ENCODE measurements at regions not wholly inside any gene's neighbourhood (a gene's known extent, or its start where the extent isn't known, plus 50 kb on each side); places are given as distances from the start of the nearest gene placed in this dataset.

DNA sequence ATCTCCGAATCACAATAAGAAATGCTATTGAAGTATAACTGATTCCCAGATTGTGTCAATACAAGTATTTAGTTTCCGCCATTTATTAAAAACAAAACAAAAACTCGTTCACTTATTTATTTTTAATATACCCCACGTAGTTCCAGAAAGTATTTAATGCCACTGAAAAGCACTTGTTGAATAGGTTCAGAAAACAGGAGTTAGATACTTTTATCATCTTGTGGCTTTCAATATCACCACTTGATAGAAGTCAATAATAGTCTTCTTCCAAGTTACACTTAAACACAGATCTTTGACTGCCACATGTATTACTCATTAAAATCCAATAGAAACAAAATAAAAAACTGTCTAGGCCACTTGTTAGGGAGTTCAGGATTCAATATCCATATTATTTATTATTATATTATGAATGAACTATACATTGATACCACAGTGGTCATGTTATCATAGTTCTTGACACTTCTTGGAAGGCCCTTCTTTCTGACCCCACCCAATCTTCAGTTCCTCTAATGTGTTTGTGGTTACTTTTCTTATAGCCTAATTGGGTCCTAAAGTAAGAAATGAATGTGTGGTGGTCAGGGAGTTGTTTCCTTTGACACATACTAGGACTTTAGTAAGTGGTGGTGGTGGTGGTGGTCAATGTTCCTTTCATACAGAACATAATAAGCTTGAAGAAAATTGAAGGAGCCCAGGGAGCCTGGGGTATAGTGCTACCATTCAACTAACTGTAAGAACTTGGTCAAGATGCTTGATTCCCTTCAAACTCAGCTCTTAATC, 221.3 kb upstream of the ITGA4 start:
- no peaks in the 10 kb centered on the region for H3K9me3 ChIP-seq
- no peaks in the 10 kb centered on the region for H3K4me1 ChIP-seq (ENCODE audit: low read depth)
- no peaks in the 10 kb centered on the region for H3K36me3 ChIP-seq (ENCODE audit: low read depth)
- ATAC-seq (no peak), DNase-seq (no peak)
- TF ChIP-seq, protein P1, sequence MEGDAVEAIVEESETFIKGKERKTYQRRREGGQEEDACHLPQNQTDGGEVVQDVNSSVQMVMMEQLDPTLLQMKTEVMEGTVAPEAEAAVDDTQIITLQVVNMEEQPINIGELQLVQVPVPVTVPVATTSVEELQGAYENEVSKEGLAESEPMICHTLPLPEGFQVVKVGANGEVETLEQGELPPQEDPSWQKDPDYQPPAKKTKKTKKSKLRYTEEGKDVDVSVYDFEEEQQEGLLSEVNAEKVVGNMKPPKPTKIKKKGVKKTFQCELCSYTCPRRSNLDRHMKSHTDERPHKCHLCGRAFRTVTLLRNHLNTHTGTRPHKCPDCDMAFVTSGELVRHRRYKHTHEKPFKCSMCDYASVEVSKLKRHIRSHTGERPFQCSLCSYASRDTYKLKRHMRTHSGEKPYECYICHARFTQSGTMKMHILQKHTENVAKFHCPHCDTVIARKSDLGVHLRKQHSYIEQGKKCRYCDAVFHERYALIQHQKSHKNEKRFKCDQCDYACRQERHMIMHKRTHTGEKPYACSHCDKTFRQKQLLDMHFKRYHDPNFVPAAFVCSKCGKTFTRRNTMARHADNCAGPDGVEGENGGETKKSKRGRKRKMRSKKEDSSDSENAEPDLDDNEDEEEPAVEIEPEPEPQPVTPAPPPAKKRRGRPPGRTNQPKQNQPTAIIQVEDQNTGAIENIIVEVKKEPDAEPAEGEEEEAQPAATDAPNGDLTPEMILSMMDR (IDR thresholded peaks at IDR 0.05): no peak
- intact Hi-C loops (cut with DNase I, micrococcal nuclease): no loop called here
- no peak overlapping the region for H3K4me3 ChIP-seq

- Histone ChIP-seq H3K4me1 (ENCODE audit: low read depth) (no peaks in the 10 kb centered on the region), H3K9me3 (no peaks in the 10 kb centered on the region), H3K36me3 (ENCODE audit: low read depth) (no peaks in the 10 kb centered on the region), H3K4me3 (no peak overlapping the region)
- peak in 1 of 3 donors; percentile 22 for DNase-seq
- intact Hi-C loops (cut with DNase I, micrococcal nuclease): no loop called here
- no peak for ATAC-seq
- TF ChIP-seq, protein P1 (IDR thresholded peaks at IDR 0.05): no peak
Measured at GRCh38 chr2:181239201-181239799, 217.9 kb upstream of the ITGA4 start.

GRCh38 chr2:181240844-181241243, 216.3 kb upstream of the ITGA4 start:
- ATAC-seq: no peak

GRCh38 chr2:181241366-181241765, 215.8 kb upstream of the ITGA4 start:
- DNase-seq: no peak
- no peaks in the 10 kb centered on the region for H3K36me3 ChIP-seq (ENCODE audit: low read depth)
- ATAC-seq: no peak
- no peaks in the 10 kb centered on the region for H3K4me1 ChIP-seq (ENCODE audit: low read depth)
- H3K4me3 ChIP-seq: no peak overlapping the region
- intact Hi-C loops (cut with DNase I, micrococcal nuclease): no loop called here
- no peaks in the 10 kb centered on the region for H3K9me3 ChIP-seq
- TF ChIP-seq, protein P1 (IDR thresholded peaks at IDR 0.05): no peak

More at GRCh38 chr2:181240844-181241243, 216.3 kb upstream of the ITGA4 start:
- no peaks in the 10 kb centered on the region for H3K4me1 ChIP-seq (ENCODE audit: low read depth)
- no peak for DNase-seq
- H3K4me3 ChIP-seq: no peak overlapping the region
- no peaks in the 10 kb centered on the region for H3K9me3 ChIP-seq
- intact Hi-C loops (cut with DNase I, micrococcal nuclease): no loop called here
- TF ChIP-seq, protein P1 (IDR thresholded peaks at IDR 0.05): no peak
- H3K36me3 ChIP-seq (ENCODE audit: low read depth): no peaks in the 10 kb centered on the region

DNA sequence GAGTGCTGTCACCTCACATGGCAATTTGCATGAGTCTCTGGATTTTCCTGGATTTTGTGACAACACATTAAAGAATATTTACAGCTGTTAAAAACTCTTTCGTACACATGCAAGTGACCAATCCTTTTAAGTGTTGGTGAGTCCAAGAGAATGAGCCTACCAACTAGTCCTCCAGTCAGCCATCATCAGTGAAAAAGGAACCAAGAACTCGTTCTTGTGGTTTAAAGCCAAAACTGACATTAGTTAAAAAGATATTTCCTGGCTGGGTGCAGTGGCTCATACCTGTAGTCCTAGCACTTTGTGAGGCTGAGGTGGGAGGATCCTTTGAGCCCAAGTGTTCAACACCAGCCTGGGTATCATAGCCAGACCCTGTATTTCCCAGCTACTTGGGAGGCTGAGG, 215.4 kb upstream of the ITGA4 start:
- intact Hi-C loops (cut with DNase I, micrococcal nuclease): no loop called here
- Histone ChIP-seq H3K4me3 (no peak overlapping the region), H3K4me1 (ENCODE audit: low read depth) (no peaks in the 10 kb centered on the region), H3K9me3 (no peaks in the 10 kb centered on the region), H3K36me3 (ENCODE audit: low read depth) (no peaks in the 10 kb centered on the region)
- DNase-seq (no peak), ATAC-seq (no peak)
- TF ChIP-seq, protein P1 (IDR thresholded peaks at IDR 0.05): no peak

Measured in mucosa of descending colon (tissue), 3 donors.